HEK293T (cell line): ENCODE measurements at regions not wholly inside any gene's neighbourhood (a gene's known extent, or its start where the extent isn't known, plus 50 kb on each side); places are given as distances from the start of the nearest gene placed in this dataset.

Experiments used
- BHLHE40 ChIP-seq: fragments of 450-650 bp; IDR thresholded peaks from 2 replicates; pipeline ENCODE4 v1.6.1; 2016; ENCODE audit warnings: mild to moderate bottlenecking, moderate library complexity, borderline replicate concordance
- HDGF ChIP-seq: fragments of 450-650 bp; IDR thresholded peaks from 2 replicates; pipeline ENCODE4 v1.6.1; 2017; ENCODE audit warnings: antibody characterized with exemption, borderline replicate concordance
- L3MBTL2 ChIP-seq: fragments of 450-650 bp; conservative IDR thresholded peaks from 2 replicates; pipeline ENCODE4 v1.6.1; 2016; ENCODE audit warnings: mild to moderate bottlenecking
- SP1 ChIP-seq: fragments of 450-650 bp; IDR thresholded peaks from 2 replicates; pipeline ENCODE4 v1.6.1; 2017
- TARDBP ChIP-seq: fragments of 450-650 bp; IDR thresholded peaks from 2 replicates; pipeline ENCODE4 v1.6.1; 2016
- ZNF384 ChIP-seq: fragments of 450-650 bp; IDR thresholded peaks from 2 replicates; pipeline ENCODE4 v1.6.1; 2016

DNA sequence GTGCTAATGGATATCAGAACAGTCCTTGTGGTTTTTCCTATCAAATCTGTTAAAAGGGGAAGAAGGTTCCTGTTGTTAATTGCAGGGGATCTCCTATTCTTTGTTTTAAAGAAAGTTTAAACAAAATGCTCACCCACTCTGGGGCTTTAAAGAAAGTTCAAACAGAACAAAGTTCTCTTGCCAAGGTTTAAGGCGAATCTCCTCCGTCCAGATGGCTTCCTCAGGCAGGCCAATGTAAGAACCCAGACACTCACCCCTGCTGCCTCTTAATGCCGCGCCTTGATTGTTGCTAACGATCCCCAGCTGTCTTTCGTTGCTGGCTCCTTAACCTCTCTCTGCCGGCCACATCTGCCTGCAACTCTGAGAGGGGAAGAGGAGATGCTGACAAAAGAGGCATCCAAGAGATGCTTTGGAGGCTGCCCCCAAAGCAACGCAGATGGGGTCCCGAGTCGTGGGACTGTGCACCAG lies 235.0 kb upstream of the PRDM1 start:
- TF ChIP-seq HDGF = no peak
- no peak for TF ChIP-seq ZNF384
- TF ChIP-seq BHLHE40 = no peak
- TF ChIP-seq L3MBTL2 = no peak
- no peak for TF ChIP-seq SP1
- TF ChIP-seq TARDBP = no peak
